ENCODE measurements at regions not wholly inside any gene's neighbourhood (a gene's known extent, or its start where the extent isn't known, plus 50 kb on each side); places are given as distances from the start of the nearest gene placed in this dataset.

DNA sequence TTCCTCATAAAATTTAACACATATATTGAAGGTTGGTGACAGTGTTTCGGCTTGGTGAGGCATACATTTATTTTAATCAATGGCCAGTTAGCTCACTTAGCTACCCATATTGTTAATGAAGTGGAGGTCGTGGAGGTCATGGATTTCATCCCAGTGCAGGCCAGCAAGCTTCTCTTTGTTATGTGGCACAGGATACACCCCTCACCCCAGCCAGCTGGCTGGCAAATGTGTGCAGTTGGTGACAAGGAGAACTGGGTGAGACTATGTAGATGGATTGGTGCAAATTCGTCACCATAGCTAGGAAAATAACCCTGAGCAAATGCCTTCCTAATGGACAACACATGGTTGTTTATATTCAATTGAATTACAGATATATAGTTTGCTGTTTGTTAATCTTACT lies 50.5 kb upstream of the FOXP2 start:
- H3K27ac ChIP-seq: no peak overlapping the region
- TF ChIP-seq, protein P1, sequence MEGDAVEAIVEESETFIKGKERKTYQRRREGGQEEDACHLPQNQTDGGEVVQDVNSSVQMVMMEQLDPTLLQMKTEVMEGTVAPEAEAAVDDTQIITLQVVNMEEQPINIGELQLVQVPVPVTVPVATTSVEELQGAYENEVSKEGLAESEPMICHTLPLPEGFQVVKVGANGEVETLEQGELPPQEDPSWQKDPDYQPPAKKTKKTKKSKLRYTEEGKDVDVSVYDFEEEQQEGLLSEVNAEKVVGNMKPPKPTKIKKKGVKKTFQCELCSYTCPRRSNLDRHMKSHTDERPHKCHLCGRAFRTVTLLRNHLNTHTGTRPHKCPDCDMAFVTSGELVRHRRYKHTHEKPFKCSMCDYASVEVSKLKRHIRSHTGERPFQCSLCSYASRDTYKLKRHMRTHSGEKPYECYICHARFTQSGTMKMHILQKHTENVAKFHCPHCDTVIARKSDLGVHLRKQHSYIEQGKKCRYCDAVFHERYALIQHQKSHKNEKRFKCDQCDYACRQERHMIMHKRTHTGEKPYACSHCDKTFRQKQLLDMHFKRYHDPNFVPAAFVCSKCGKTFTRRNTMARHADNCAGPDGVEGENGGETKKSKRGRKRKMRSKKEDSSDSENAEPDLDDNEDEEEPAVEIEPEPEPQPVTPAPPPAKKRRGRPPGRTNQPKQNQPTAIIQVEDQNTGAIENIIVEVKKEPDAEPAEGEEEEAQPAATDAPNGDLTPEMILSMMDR (IDR thresholded peaks at IDR 0.05): no peak
- no peak for TF ChIP-seq ZFX (IDR thresholded peaks at IDR 0.05; ENCODE audit: borderline replicate concordance)

- no peak for TF ChIP-seq ZFX (IDR thresholded peaks at IDR 0.05; ENCODE audit: borderline replicate concordance)
- TF ChIP-seq, protein P1 (IDR thresholded peaks at IDR 0.05): no peak
- H3K27ac ChIP-seq: no peak overlapping the region
Observed at GRCh38 chr7:114363292-114363691, 51.3 kb upstream of the FOXP2 start.

GRCh38 chr7:114358911-114359310 lies 55.7 kb upstream of the FOXP2 start:
- TF ChIP-seq, protein P1 (IDR thresholded peaks at IDR 0.05): no peak
- no peak for TF ChIP-seq ZFX (IDR thresholded peaks at IDR 0.05; ENCODE audit: borderline replicate concordance)

DNA sequence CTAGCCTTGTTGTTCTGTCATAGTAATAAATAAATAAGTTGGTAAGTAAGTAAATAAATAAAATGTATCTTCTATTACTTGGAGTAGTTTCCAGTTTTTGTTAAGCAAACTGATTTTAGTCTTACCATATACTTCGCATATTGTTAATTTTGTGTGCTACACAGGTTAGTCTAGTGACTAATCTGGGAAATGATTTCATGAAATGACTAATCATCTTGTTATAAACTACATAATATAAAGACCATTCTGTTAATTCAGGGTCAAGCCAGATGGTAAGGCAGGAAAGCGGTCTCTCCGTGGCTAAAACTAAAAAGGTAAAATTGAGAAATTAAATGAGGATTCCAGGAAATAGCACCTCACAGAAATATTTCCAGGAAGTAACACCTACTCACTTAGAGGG lies 58.5 kb upstream of the FOXP2 start:
- no peak overlapping the region for H3K27ac ChIP-seq
- TF ChIP-seq ZFX (IDR thresholded peaks at IDR 0.05; ENCODE audit: borderline replicate concordance): no peak
- TF ChIP-seq, protein P1 (IDR thresholded peaks at IDR 0.05): no peak

More at GRCh38 chr7:114358911-114359310, 55.7 kb upstream of the FOXP2 start:
- H3K27ac ChIP-seq: no peak overlapping the region

DNA sequence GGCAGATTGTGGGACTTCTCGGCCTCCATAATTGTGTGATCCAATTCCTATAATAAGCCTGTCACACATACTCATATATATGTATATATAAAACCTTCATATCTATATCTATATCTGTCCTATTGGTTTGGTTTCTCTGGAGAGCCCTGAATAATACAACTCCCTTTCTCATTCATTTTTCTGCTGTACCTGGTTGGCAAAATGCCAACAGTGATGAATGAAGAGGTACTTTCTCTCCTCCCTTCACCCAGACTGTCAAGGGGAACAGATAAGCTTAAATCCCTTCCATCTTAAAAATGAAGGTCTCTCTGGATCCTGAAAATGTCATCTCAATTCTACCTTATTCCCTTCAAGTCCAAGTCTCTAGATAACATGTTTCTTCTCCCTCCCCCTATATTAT lies 60.3 kb upstream of the FOXP2 start:
- H3K27ac ChIP-seq: no peak overlapping the region
- TF ChIP-seq ZFX (IDR thresholded peaks at IDR 0.05; ENCODE audit: borderline replicate concordance): no peak
- TF ChIP-seq, protein P1 (IDR thresholded peaks at IDR 0.05): no peak

DNA sequence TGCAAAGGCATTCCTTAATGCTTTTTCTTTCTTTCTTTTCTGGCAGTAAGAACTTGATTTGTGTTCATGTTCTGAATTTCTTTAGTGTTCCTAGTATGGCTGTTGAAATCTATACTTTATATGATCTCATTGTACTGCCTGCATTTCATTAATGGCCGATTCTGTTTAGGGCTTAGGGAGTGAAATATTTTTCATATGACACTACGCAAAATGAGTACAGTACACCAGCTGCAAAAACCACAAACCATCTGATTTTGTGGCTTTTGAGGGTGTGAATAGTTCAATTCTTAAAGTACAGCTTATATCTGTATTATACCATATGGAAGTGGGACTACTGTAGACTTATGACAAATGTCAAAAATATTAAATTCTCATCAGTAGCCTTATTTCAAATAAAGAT lies 69.1 kb upstream of the FOXP2 start:
- no peak overlapping the region for H3K27ac ChIP-seq
- TF ChIP-seq, protein P1 (IDR thresholded peaks at IDR 0.05): no peak
- TF ChIP-seq ZFX (IDR thresholded peaks at IDR 0.05; ENCODE audit: borderline replicate concordance): no peak

- no peak for TF ChIP-seq ZFX (IDR thresholded peaks at IDR 0.05; ENCODE audit: borderline replicate concordance)
- no peak overlapping the region for H3K27ac ChIP-seq
Observed at GRCh38 chr7:114343949-114344708, 70.5 kb upstream of the FOXP2 start.
